GM12892 (cell line): ENCODE measurements at regions not wholly inside any gene's neighbourhood (a gene's known extent, or its start where the extent isn't known, plus 50 kb on each side); places are given as distances from the start of the nearest gene placed in this dataset.

ENCODE experiments used
- POLR2A ChIP-seq: IDR thresholded peaks from 2 replicates; pipeline ENCODE4 v1.6.1; 2011; ENCODE audit warnings: low read depth, low read length, control low read depth
- POLR2AphosphoS5 ChIP-seq: IDR thresholded peaks from 2 replicates; pipeline ENCODE4 v1.6.1; 2011; ENCODE audit warnings: low read depth, low read length, control low read depth

- TF ChIP-seq POLR2A (no peak), POLR2AphosphoS5 (no peak)
Observed at GRCh38 chr13:33441015-33441414, 155.5 kb upstream of the STARD13 start.
